Progenitor cell of endocrine pancreas (in vitro differentiated cells): ENCODE measurements at regions not wholly inside any gene's neighbourhood (a gene's known extent, or its start where the extent isn't known, plus 50 kb on each side); places are given as distances from the start of the nearest gene placed in this dataset.

Experiments
- DNase-seq: peaks from one replicate; pipeline ENCODE4 v3.0.0; 2021; ENCODE audit warnings: low spot score; ENCODE audit not compliant: unreplicated experiment
- H3K27ac Mint-ChIP-seq: 2 replicates; pipeline ENCODE4 v1.8.0; 2021; ENCODE audit warnings: mild to moderate bottlenecking, moderate library complexity, mixed read lengths
- H3K27me3 Mint-ChIP-seq: 2 replicates; pipeline ENCODE4 v1.8.0; 2021; ENCODE audit warnings: mixed read lengths
- H3K36me3 Mint-ChIP-seq: 2 replicates; pipeline ENCODE4 v1.8.0; 2022; ENCODE audit warnings: mixed read lengths; ENCODE audit not compliant: insufficient read depth
- H3K4me1 Mint-ChIP-seq: 2 replicates; pipeline ENCODE4 v1.8.0; 2021; ENCODE audit warnings: low read depth, mixed read lengths
- H3K4me3 Mint-ChIP-seq: 2 replicates; pipeline ENCODE4 v1.8.0; 2021; ENCODE audit warnings: low read depth, mild to moderate bottlenecking, moderate library complexity, mixed read lengths
- H3K9me3 Mint-ChIP-seq: 2 replicates; pipeline ENCODE4 v1.8.0; 2021; ENCODE audit warnings: low read depth, mixed read lengths
- TF ChIP-seq, protein P1 (sequence below): fragments of 200-600 bp; sonication (generic); IDR thresholded peaks from one replicate; pipeline ENCODE4 v1.5.0; 2021; ENCODE audit warnings: antibody characterized with exemption, mild to moderate bottlenecking; ENCODE audit not compliant: unreplicated experiment

DNA sequence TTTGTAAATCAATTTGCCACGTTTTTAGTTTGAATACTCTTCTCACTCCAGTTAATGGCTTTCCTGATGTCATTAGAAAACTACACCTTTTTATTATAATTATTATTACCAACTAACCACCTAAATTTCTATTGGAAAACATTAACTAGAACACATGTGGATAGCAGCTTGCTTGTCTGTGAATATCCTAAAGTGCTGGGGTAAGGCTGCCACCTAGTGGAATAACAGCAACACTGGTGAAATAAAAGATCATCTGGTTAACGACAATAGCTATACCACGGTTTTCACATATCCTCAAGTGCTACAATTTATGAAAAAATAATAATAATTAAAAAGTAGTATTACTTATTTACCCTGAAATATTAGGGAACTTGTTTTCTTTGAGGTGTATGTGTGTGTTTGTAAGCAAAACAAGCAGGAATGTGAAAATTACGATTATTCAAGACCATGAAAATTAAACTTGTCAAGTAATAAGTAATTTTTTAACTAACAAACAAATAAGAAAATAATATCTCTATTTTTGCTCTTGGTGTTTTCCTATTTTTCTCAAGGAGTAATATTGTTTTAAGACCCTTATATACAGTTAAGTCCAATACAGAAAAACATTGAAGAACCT, 130.1 kb upstream of the TECRL start:
- H3K27me3 Mint-ChIP-seq = no peaks in the 10 kb centered on the region

DNA sequence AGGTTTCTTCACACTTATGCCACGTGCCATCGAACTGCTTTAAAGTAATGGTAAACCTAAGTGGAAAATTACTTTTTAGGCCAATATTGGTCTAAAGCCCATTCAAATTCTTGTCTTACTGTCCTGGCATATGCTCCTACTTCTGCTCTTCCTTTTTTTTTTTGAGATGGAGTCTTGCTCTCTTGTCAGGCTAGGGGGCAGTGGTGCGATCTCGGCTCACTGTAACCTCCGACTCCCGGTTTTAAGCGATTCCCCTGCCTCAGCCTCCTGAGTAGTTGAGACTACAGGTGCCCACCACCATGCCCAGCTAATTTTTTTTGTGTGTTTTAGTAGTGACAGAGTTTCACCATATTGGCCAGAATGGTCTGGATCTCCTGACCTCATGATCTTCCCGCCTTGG, 129.0 kb upstream of the TECRL start:
- Mint-ChIP-seq H3K36me3 (no peaks in the 10 kb centered on the region), H3K4me1 (peaks cover 6% of the 10 kb centered on the region), H3K27me3 (no peaks in the 10 kb centered on the region), H3K9me3 (no peaks in the 10 kb centered on the region), H3K27ac (peak overlapping the region; percentile 30), H3K4me3 (no peak overlapping the region)
- TF ChIP-seq, protein P1, sequence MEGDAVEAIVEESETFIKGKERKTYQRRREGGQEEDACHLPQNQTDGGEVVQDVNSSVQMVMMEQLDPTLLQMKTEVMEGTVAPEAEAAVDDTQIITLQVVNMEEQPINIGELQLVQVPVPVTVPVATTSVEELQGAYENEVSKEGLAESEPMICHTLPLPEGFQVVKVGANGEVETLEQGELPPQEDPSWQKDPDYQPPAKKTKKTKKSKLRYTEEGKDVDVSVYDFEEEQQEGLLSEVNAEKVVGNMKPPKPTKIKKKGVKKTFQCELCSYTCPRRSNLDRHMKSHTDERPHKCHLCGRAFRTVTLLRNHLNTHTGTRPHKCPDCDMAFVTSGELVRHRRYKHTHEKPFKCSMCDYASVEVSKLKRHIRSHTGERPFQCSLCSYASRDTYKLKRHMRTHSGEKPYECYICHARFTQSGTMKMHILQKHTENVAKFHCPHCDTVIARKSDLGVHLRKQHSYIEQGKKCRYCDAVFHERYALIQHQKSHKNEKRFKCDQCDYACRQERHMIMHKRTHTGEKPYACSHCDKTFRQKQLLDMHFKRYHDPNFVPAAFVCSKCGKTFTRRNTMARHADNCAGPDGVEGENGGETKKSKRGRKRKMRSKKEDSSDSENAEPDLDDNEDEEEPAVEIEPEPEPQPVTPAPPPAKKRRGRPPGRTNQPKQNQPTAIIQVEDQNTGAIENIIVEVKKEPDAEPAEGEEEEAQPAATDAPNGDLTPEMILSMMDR = peak; percentile 36
- no peak for DNase-seq

More for the DNA sequence above, 130.1 kb upstream of the TECRL start:
- TF ChIP-seq, protein P1 = peak; percentile 91
- DNase-seq = peak; percentile 47
- Mint-ChIP-seq H3K36me3 (no peaks in the 10 kb centered on the region), H3K4me1 (peaks cover 6% of the 10 kb centered on the region), H3K27ac (no peak overlapping the region), H3K9me3 (no peaks in the 10 kb centered on the region), H3K4me3 (no peak overlapping the region)

DNA sequence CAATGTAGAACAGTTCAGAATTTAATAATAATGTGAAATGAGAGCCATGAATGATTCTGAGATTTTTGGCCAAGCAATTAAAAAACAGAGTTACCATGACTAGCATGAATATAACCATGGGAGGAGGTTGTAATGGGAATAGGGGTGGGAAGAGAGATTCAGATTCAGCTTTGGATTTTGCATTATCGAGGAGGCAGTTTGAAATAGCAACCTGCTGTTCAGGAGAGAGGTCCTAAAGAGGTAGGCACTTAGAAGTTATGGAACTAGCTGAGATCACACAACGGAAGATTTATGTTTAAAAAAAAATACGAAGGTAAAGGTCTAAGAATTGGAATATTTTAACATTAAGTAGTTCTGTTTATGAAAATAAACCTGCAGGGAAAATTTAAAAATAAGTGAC, 124.4 kb upstream of the TECRL start:
- TF ChIP-seq, protein P1 = no peak
- no peaks in the 10 kb centered on the region for H3K27me3 Mint-ChIP-seq
- no peaks in the 10 kb centered on the region for H3K36me3 Mint-ChIP-seq
- no peaks in the 10 kb centered on the region for H3K9me3 Mint-ChIP-seq
- peaks cover 2% of the 10 kb centered on the region for H3K4me1 Mint-ChIP-seq
- H3K27ac Mint-ChIP-seq = no peak overlapping the region
- DNase-seq = no peak
- H3K4me3 Mint-ChIP-seq = no peak overlapping the region

DNA sequence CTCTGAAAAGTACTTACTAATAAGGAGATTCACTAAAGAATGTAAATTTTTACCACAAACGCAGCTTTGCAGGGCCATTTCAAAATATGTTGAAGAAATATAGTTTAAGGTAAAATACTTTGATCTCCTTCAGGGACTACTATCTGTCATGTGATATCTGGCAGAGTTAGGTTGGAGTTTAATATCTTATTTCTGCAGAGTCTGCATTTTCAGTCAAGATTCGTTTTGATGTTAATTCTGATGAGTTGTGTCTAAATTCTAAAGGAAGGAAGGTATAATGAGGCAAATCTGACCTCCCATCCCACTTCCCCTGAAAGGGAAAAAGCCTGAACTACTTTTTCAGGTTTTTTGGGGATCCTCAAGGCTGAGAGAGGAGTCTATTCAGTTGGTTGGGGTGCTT, 123.9 kb upstream of the TECRL start:
- TF ChIP-seq, protein P1 = no peak
- DNase-seq = no peak
- no peaks in the 10 kb centered on the region for H3K9me3 Mint-ChIP-seq
- H3K27me3 Mint-ChIP-seq = no peaks in the 10 kb centered on the region
- H3K36me3 Mint-ChIP-seq = no peaks in the 10 kb centered on the region
- H3K4me3 Mint-ChIP-seq = no peak overlapping the region
- H3K27ac Mint-ChIP-seq = no peak overlapping the region
- no peaks in the 10 kb centered on the region for H3K4me1 Mint-ChIP-seq

DNA sequence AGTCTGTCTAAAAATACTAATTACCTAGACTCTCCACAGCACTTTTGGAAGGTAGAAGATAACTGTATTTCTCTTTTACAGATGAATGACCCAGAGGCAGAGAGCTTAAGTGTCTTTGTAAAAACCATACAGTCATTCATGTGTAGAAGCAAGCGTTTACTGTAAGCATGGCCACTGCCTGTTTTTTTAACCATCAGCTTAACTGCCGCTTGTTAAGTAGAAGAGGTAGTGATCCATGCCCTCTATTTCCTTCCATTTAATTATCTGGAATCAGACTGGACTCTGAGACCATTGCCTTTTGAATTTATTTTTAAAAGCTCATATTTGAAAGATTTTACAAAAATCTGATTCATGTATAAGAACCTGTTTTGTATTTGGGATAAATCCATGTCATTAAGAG, 111.2 kb upstream of the TECRL start:
- Mint-ChIP-seq H3K4me1 (no peaks in the 10 kb centered on the region), H3K27me3 (no peaks in the 10 kb centered on the region), H3K4me3 (no peak overlapping the region), H3K27ac (no peak overlapping the region), H3K9me3 (no peaks in the 10 kb centered on the region), H3K36me3 (no peaks in the 10 kb centered on the region)
- TF ChIP-seq, protein P1 = no peak
- no peak for DNase-seq
